ENCODE measurements at regions not wholly inside any gene's neighbourhood (a gene's known extent, or its start where the extent isn't known, plus 50 kb on each side); places are given as distances from the start of the nearest gene placed in this dataset.
"Not testable (repeated sequence)": the region's sequence is repeated elsewhere in the genome, so short reads cannot be mapped to it uniquely, and the experiment has no call there.

DNA sequence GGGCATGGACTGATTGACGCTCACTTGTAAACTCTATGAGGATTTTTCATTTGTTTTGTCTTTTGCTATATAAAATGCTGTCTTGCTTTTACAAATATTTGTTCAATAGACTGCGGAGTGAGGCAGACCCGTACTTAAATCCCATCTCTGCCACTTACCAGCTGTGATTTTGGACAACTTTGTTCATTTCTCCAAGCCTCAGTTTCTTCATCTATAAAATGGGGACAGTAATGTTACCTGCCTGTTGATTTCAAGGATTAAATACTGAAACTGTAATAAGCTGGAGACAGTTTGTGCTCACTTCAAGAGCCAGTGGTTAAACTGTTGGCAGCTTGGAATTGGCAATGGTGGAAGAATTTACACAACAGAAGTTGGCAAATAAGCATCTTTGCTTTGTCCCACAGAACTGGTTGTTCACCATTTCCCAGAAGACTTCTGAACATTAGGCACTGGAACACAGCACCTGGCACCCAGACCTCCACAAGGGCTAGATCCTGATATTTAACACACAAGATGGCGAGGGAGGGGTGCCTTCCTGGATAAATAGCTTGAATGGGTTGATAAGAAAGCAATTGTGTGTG is 479.2 kb downstream of the QKI start:
- no peak for DNase-seq

DNA sequence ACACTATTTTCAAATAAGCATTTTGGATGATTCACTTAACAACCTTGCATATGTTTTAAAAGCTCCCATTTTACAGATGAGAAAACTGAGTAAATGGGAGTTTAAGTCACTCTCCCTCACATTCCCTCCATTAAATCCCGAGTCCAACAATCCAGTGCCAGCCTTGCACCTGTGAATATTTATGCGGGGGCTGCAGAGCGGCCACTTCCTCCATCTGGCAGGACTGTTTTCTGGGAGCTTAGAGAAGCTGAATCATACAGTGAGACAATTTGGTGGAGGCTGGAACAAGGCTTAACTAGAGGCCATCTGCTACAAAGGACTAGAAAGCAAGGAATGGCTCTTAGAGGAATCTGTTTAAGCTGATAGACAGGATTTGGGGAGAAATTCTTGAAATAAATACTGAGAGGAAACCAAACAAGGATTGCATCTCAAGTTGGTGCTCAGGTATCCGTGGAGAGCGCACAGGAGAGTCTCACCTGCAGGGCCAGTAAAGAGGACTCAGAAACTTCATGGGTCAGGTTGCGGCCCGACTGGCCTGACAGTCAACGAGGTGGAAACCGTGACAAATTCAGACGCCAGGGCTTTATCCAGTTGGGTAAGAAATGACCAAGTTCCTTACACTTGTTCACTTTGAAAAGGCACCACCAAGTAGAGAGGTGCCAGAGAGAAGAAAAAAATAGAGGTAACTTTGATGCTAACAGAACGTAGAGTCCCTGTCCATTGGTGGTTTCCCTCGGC is 478.5 kb downstream of the QKI start:
- no peak for DNase-seq

DNA sequence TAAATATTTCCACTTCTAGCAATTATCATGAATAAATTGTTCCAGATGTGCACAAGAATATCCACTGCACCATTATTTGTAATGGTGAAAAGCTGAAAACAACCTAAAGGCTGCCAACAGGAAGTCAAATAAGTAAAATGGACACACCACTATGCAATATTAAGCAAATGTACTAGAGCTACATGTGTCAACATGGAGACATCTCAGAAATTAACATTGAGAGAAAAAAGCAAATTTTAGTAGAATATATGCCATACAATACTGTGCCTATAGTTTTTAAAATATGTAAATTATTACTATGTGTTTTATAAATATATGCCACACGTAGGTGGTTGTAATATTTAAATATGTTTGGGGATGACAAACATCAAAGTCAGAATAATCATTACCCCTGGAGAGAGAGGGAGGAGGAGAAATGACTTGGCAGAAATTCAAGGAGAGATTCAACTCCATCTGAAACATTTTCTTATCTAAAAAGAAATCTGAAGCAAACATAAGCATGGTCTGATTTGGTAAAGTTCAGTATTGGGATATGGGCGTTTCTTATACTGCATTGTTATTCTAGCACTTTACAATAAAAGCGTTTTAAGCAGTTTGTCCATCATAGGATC is 475.5 kb downstream of the QKI start:
- no peak for DNase-seq

DNA sequence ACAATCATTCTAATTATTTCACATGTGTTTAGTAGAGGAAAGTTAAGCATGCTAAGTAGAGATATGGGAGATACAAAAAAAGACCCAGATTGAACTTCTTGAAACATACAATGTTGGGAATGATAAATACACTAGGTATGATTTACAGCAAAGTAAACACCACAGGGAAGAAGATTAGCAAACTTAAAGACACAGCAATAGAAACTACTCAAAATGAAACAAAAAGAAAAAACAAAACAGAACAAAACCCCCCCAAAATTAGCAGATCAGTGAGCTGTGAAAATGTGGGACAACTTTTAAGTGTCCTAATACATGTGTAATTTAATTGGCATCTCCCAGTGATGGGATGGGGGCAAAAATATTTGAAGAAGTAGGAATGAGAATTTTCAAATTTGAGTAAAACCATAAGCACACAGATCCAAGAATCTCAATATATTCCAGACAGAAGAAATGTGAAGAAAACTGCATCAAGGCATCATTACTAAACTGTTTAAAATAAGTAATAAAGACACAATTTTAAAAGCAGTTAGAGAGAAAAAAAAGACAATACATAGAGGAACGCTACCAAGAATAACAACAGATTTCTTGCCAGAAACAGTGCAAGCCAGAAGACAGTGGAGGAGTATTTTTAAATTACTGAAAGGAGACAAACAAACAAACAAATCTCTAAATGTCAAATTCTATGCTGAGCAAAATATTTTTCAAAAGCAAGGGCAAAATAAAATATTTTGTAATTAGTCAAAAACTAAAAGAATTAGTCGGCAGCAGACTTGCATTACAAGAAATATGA is 473.7 kb downstream of the QKI start:
- DNase-seq = no peak

DNA sequence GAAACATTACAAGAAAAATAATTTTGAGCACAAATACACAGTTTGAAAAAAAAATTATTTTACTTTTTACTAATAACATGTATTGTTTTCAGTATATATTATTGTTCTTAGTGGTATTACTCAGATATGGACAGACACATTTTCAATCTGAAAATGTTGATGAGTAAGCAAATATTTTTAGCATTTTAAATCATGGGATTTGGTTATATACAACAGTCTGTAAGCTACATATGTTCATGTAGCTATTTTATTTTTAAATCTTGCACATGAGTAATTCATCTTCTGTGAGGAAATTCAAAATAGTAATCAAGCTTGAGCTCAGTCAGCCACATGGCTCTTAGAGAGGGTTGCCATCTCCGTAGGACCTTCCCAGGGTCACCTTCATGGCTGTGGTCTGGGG is 471.9 kb downstream of the QKI start:
- no peak for DNase-seq

DNA sequence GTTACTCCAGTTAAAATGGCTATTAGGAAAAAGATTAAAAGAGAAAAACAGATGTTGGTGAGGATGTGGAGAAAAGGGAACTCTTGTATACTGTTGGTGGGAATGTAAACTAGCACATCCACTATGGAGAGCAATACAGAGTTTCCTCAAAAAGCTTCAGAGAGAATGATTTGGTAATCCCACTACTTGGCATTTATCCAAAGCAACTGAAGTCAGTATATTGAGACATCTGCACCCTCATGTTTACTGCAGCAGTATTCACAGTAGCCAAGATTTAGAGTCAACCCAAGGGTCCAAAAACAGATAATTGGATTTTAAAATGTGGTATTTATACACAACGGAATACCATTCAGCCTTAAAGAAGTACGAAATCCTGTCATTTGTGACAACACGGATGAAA is 469.5 kb downstream of the QKI start:
- no peak for DNase-seq

DNA sequence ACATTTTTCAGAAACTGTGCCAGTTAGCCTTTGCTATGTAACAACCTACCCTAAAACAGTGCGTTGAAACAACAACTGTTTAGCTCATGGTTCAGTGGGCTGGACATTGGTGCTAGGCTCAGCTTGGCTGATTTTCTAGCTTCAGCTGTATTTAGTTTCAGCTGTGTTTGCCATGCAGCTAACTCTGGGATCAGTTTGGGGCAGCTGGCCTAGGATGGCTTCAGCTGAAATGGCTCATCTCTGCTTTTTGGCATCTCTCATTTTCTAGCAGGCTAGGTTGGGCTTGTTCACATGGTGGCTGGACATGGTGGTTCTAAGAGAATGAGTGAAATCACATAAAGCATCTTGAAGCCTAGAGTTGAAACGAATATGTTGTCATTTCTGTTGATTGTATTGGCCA is 464.2 kb downstream of the QKI start:
- no peak for DNase-seq

DNA sequence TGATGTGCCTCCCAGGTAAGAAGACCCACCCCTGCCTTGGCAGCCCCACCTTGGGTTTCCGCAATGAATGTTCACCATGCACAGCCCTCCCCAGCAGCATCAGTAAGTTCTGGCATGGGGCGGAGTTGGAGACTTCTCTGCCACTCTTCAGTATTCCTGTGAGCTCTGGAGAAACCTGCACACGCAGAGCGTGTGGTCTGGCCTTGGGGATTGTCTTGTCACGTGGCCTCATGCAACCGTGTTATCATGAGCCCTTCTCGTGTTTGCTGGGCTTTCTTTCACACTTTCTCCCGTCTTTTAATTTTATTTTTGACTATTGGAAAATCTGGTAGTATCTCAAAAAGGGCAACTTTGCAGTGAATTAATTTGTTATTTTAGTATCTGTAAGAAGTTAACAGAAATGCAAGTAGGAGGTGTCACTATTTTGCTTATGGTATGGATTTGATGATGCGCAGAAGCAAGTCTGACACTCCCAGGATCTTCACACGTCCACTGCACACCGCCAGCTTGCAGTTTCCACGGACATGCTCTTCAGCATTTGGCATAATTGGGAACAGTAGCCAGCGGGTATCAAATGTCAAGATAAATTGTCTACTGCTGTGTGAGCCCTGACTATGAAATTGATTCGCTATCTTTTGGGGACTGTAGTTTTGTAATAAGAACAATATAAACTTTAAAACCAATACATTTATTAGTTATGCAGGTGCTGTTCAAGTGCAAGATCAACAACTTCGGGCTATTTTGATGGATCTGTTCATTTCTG is 463.5 kb downstream of the QKI start:
- no peak for DNase-seq

DNA sequence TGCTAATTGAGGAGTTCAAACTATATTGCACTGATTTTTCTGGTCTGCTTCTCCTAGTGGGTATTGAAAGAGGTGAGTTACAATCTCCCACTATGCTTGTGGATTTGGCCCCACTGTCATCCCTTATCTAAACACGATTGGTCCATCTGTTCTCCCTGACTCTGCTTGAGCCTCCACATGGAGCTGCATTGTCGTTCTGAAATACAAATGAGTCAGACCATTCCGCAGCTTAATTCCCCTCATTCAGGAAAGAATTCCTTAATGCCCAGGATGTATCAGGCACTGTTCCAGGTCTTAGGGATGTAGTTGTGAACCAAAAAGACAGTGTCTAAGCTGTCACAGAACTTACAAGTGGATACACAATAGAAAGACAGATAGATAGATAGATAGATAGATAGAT is 461.9 kb downstream of the QKI start:
- no peak for DNase-seq

DNA sequence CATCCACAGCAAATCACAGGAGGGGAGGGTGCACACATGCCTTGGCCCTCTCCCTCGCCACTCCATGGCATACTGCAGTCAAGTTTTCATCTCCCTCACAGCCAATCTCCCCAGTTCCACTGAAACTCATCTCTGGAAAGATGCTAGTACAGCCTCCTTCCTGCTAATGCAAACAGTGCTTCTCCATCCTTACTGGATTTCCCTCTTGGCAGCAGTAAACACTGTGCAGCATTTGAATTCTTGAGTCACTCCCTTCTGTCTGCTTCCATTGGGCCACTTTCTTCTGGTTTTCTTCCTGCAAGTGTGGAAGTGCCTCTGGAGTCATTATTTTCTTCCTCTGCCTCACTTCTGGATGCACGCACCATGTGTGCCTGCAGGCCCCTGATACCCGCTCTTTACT is 460.3 kb downstream of the QKI start:
- no peak for DNase-seq

DNA sequence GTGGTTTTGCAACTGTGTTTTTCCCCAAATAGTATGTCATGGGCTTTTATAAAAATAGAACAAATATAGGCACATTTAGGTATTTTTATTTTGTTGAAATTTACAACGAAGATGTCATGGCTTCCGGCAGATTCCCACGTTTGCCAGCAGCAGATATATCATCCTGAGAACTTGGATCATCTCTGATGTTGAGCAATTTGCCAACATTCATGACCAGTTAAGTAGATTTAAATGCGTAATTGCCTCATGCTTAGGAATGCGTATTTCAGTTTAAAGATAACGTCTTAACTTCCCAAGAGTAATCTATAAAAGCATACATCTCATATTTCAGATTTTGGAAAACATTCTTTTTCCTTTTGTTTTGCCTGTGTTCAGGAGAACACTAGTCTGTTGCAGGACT is 457.8 kb downstream of the QKI start:
- DNase-seq = no peak

DNA sequence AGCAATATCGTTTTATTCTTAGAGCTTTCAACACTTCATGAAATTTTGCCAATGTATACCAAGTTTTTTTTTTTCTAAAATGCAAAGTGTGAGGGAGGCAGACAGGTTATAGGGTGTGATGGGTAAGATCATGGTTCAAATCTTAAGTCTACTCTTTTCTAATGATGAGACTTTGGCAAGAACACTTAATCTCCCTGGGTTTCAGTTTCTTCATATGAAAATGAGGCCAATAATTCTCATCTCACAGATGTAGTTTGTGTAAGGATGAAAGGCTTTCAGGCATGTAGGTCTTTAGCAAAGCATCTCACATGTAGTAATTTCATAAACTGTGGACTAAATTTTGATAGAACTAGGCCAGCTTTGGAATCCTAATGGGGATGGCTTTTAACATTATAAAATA is 457.1 kb downstream of the QKI start:
- DNase-seq = no peak

DNA sequence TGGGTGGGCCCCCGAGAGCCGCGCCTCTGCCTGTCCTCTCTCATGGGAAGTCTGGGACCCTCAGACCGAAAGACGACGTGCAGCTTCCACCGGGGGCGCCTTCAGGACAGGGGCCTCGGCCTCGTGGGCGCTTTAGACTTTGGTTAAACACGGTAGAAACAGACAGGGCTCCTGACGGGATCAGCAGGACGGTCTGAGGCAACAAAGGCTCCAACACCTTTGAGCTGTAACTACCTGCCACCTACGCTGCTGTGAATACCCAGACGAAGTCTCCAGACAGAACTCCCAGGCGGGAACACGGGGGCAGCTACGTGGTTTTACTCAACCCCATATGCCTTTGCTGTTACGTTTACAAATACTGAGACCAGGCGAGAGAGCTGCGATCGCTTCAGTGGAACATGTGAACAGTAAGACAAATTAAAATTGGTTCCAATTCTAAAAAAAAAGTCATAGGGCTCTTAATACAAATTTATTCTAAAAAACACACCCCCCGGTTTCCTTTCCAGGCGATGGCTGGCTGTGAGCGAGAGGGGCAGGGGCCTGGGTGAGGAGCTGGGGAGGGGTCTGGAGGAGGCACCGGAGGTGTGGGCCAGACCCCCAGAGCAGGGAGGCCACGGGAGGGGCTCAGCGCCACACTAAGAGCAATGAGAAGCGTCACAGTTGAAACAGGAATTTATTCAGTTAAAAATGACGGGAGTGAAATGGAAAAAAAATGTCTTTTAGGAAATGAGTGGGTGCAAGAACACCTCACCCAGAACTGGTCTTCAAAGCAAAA is 453.2 kb downstream of the QKI start:
- DNase-seq = no peak

DNA sequence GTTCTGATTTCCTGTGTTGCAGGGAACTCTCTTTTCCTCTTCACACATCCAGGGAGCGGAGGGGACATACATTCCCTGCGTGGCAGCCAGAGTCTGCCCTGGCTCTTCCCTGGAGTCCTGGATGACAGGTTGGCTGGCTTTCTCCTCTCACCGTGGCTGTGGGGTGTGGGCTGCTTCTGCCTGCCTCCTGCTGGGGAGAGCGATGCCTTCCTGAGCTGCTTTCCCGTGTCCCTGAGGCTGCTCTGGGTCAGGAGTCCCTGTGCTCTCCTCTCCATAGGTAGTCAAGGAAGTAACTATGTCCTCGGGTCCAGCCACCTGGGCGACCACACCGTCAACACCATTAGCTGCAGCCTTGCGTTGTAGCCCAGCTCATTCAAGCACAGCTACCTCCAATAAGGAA is 451.7 kb downstream of the QKI start:
- no peak for DNase-seq

DNA sequence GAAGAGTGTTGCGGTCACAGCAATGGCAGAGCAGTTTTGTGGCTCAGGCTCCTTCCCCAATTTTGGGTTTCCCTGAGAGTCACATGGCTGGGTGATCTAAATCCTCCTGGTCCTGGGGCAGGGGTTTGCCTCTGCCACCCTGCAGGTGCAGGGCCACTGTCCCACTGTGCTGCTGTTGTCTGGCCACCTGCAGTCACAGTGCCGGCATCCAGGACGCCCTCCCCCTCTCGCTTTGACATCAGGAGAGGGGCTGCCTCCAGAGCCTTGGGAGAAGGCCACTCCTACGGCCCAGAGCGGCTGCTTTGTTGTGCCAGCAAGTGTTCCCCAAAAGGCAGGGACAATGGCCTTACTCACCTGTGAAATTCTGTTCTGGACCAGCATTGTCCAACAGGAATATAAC is 449.0 kb downstream of the QKI start:
- no peak for DNase-seq

DNA sequence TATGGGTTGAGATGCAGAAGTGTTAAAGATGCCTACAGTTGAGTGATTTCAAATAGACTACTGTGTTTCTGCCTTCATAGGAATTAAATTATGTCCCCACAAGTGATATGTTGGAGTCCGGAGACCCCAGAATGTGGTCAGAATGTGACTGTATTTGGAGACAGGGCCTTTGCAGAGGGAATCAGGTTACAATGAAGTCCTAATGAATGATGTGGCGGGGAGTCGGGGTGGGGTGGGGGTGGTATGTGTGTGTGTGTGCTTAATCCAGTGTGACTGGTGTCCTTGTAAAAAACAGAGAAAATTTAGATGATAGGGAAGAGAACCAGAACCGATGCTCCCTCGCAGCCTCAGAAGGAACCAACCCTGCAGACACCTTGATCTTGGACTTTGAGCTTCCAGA is 448.2 kb downstream of the QKI start:
- DNase-seq = no peak

DNA sequence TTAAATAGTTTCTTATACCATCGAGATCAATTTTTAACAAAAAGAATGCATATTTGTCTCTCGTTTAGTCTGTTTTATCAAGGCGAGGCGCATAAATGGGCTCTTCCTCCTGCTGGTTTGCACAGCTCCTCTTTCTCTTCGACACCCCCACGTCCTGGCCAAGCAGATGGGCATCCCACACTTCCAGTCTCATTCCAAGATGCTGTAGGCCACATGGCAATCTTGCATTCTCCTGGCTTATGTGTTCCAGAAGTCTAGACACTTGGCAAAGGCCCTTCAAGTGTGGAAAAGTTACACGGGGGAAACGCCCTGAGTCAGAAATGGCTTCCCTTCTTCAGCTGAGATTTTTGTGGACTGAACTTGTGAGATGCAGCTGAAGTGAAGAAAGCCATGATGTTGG is 447.1 kb downstream of the QKI start:
- no peak for DNase-seq

DNA sequence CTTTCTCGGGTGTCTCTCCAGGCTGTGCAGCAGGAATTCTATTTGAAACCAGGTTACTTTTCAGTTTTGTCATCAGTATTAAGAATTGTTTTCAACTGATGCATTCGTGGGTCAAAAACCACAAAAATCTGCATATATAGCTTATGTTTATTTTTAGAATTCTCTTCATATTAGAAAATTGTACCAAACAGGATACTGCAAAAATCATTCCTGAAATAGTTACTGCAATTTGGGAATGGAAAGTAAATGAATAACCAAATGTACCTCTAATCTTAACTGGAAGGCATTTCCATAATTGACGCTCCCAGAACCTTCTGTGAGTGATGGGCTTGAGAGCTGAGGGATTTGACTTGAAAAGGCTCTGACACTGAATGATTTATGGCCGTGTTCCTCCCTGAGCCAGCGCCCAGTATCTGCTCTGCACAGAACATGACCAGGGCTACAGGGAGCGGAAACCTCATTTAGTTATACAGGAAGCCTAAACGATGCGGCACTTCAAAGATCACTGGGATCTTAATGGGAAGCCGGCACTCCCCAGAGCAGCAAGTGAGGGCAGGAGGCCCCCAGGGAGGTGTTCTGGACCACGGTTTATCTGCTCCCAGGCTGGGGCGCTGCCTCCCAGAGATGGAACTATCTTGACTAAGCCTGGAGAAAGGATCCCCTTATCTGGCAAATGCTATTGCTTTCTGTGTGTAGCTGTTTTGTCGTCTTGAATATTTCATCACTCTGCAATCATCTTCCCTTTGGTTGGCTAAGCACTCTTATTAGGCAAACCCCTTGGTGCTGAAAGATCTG is 446.0 kb downstream of the QKI start:
- no peak for DNase-seq

DNA sequence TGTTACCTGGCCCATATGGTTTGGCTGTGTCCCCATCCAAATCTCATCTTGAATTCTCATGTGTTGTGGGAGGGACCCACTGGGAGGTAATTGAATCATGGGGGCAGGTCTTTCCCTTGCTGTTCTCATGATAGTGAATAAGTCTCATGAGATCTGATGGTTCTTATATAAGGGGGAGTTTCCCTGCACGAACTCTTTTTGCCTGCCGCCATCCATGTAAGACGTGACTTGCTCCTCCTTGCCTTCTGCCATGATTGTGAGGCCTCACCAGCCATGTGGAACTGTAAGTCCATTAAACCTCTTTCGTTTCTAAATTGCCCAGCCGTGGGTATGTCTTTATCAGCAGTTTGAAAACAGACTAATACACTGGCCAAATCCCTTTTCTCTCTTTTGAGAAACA is 444.4 kb downstream of the QKI start:
- DNase-seq = not testable (repeated sequence)

DNA sequence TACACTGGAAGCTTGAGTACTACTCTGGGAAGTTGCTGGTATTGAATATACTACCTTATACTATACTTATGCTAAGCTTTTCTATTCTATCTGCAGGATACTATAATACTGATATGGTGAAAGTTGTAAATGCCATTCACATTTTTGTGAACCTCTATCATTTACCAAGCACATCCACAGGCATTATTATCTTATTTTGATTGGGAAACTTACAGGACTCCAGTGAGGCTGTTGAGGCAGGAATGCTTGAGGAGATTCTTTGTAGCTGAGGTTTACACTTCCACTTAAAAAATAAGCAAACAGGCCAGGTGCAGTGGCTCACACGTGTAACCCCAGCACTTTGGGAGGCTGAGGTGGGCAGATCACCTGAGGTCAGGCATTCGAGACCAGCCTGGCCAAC is 442.9 kb downstream of the QKI start:
- DNase-seq = no peak

DNA sequence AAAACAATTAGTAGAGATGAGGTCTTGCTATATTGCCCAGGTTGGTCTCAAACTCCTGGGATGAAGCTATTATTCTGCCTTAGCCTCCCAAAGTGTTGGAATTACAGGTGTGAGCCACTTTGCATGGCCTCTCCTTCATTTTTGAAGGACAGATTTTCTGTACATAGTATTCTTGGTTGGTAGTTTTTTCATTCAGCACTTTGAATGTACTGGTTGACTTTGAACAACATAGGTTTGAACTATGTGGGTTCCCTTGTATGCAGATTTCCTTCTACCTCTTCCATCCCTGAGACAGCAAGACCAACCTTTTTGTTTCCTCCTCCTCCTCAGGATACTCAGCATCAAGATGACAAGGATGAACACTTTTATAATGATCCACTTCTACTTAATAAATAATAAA is 436.4 kb downstream of the QKI start:
- no peak for DNase-seq

Data from T-helper 9 cell (primary cell).